Heart left ventricle (tissue), 16 donors: ENCODE measurements at regions not wholly inside any gene's neighbourhood (a gene's known extent, or its start where the extent isn't known, plus 50 kb on each side); places are given as distances from the start of the nearest gene placed in this dataset.

Source experiments
- ATAC-seq, 4 donors: fragments of 200-7000 bp; cut with Tn5 transposase; one replicate each; pipeline ENCODE4 v1.9.1; 2020 to 2022; ENCODE audit warnings: moderate library complexity in 4 of 4, mild to moderate bottlenecking in 3 of 4, moderate number of reproducible peaks in 1 of 4
- DNase-seq, 5 donors: peaks; one replicate each; pipeline ENCODE4 v3.0.0-alpha.2; 2020
- H3K27ac ChIP-seq, 12 donors: fragments of 200-600 bp; sonication (generic) in 4 of 12; one replicate each; pipeline versions ENCODE4 v1.5.0 to v1.8.0; 2016 to 2022; ENCODE audit warnings: mild to moderate bottlenecking in 2 of 12
- H3K27me3 ChIP-seq, 9 donors: fragments of 200-600 bp; sonication (generic) in 2 of 9; one replicate each; pipeline versions ENCODE4 v1.5.1 to v1.8.0; 2016 to 2022; ENCODE audit warnings: mild to moderate bottlenecking in 3 of 9
- H3K36me3 ChIP-seq, 9 donors: fragments of 200-600 bp; sonication (generic) in 2 of 9; one replicate each; pipeline versions ENCODE4 v1.5.0 to v1.8.0; 2018 to 2022; ENCODE audit warnings: mild to moderate bottlenecking in 2 of 9
- H3K4me1 ChIP-seq, 12 donors: fragments of 200-600 bp; sonication (generic) in 4 of 12; one replicate each; pipeline versions ENCODE4 v1.5.0 to v1.8.0; 2016 to 2022; ENCODE audit warnings: mild to moderate bottlenecking in 3 of 12
- H3K4me3 ChIP-seq, 12 donors: fragments of 200-600 bp; sonication (generic) in 4 of 12; one replicate each; pipeline versions ENCODE4 v1.5.0 to v1.8.0; 2017 to 2022; ENCODE audit warnings: mild to moderate bottlenecking in 9 of 12, moderate library complexity in 4 of 12
- H3K9me3 ChIP-seq, 12 donors: fragments of 200-600 bp; sonication (generic) in 4 of 12; one replicate each; pipeline versions ENCODE4 v1.5.0 to v1.8.0; 2016 to 2022; ENCODE audit warnings: mild to moderate bottlenecking in 1 of 12
- POLR2A ChIP-seq, 2 donors: fragments of 450-650 bp; IDR thresholded peaks; one replicate each; pipeline ENCODE4 v1.6.1; 2017; ENCODE audit warnings: antibody characterized with exemption in 2 of 2, mild to moderate bottlenecking in 2 of 2, moderate library complexity in 2 of 2
- WGBS, 4 donors: extraction: QIAGEN DNeasy Blood & Tissue Kit in 2 of 4; methylation state at CpG; one replicate each; pipeline versions ENCODE4 v1.1.5 to v1.1.7; 2013 to 2018; 5-methylcytosine and 5-hydroxymethylcytosine counted together
- intact Hi-C, 10 donors: fragments of 100-400 bp; cut with DNase I; formaldehyde crosslinking; loops; one replicate each; pipeline versions ENCODE4 v1.11.1 to v1.14.2; 2022
- TF ChIP-seq, protein P1 (sequence below), 12 donors: fragments of 200-600 bp; sonication (generic) in 4 of 12; IDR thresholded peaks; one replicate each; pipeline versions ENCODE4 v1.5.0 to v1.8.0; 2018 to 2022; ENCODE audit warnings: antibody characterized with exemption in 12 of 12, mild to moderate bottlenecking in 5 of 12
- donor health status: ischemic (EF 13 %, LVEDD 7.1; RV severe dilation, severe dysfunction).
- donor health status: healthy with polysubstance abuse.
- donor health status: DM: no; HTN: yes; CAD: no.
- donor health status: DM: no; HTN: no; CAD: no.
- donor health status: ischemic (EF 25% LVEDD 6.9; RV normal size, moderate dysfunction).
- donor health status: ischemic (EF 25% LVEDD 5.7; RV mildly dilated, moderate dysfunction).
- donor health status: healthy.
- donor health status: DM: yes; HTN: yes; CAD: no.
- donor health status: ischemic (EF 35%, LVEDD 5.7; RV mildly dilated, moderate dysfunction).
- donor health status: nonischemic (EF 11% LVEDD 7.7; RV severe dilation, severe dysfunction).
- donor health status: DM: yes; HTN: yes; CAD: no.
- donor health status: PGD.
- donor health status: ischemic (EF 29% LVEDD 5.4; RV normal size, mild dysfunction).
- donor health status: nonischemic (EF 23%, LVEDD 6.1; RV moderate dilation, normal function).

DNA sequence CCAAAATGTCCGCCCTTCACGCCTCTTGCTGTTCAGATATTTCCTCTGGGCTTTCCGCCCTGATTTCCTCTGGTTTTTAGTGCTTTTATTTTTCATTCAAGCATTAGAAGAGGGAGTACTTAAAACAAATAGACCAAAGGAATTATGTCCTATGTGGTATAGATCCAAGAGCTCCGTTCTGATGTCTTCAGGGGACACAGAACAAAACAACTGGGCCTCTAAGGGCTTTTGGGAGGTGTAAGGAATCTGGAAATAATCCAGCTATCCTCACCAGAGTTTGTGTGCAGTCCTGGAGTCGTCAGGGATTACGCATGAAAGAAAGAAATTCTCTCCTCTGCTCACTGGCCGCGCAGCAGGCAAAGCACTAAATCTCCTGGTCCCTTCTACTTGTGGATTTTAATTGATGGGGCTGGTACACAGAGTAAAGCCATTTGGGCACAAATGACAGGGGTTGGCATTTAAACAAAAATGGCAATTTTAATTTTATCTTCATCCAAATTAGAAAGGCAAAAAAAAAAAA is 999.2 kb downstream of the ADGRL3 start:
- H3K9me3 ChIP-seq, result peaks cover 0 to 4% (median 0%) of the 10 kb centered on the region in 12 donors
- intact Hi-C loops, result no loop called here
- WGBS, 4 donors, result 70 to 76% (median 74%) methylated on average over 8 of the region's 8 CpGs
- H3K36me3 ChIP-seq, result no peaks in the 10 kb centered on the region
- peaks cover 0 to 16% (median 0%) of the 10 kb centered on the region in 12 donors for H3K4me1 ChIP-seq
- TF ChIP-seq, protein P1, sequence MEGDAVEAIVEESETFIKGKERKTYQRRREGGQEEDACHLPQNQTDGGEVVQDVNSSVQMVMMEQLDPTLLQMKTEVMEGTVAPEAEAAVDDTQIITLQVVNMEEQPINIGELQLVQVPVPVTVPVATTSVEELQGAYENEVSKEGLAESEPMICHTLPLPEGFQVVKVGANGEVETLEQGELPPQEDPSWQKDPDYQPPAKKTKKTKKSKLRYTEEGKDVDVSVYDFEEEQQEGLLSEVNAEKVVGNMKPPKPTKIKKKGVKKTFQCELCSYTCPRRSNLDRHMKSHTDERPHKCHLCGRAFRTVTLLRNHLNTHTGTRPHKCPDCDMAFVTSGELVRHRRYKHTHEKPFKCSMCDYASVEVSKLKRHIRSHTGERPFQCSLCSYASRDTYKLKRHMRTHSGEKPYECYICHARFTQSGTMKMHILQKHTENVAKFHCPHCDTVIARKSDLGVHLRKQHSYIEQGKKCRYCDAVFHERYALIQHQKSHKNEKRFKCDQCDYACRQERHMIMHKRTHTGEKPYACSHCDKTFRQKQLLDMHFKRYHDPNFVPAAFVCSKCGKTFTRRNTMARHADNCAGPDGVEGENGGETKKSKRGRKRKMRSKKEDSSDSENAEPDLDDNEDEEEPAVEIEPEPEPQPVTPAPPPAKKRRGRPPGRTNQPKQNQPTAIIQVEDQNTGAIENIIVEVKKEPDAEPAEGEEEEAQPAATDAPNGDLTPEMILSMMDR (IDR thresholded peaks at IDR 0.05), result no peak
- TF ChIP-seq POLR2A (IDR thresholded peaks at IDR 0.05), result no peak
- H3K4me3 ChIP-seq, result no peak overlapping the region
- no peak overlapping the region for H3K27ac ChIP-seq
- DNase-seq (no peak), ATAC-seq (peak in 1 of 4 donors; percentile 16)
- H3K27me3 ChIP-seq, result no peaks in the 10 kb centered on the region

DNA sequence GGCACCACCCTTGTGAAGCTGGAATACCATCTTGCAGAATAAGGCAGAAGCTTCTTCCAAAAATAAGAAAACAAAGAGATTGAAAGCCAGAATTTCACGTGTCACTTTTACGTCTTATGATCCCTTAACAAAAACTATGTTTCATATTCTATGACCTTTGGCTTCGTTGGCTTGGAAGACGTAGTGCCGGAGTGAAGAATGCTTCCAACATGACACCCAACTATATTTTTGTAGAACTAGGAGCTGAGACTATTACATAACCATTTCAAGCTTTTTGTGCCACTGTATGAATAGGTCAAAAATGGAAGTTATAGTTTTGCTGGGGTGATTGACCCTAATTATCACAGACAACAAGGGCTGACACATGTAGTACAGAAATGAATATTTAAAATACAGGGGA is 996.2 kb downstream of the ADGRL3 start:
- Histone ChIP-seq H3K36me3 (no peaks in the 10 kb centered on the region), H3K27me3 (no peaks in the 10 kb centered on the region), H3K4me3 (no peak overlapping the region), H3K4me1 (peaks cover 0 to 21% (median 0%) of the 10 kb centered on the region in 12 donors), H3K9me3 (peaks cover 0 to 4% (median 0%) of the 10 kb centered on the region in 12 donors), H3K27ac (peak overlapping the region in 3 of 12 donors; percentile 15 to 51 (median 24))
- no peak for DNase-seq
- 51 to 61% (median 56%) methylated on average over 5 of the region's 5 CpGs for WGBS, 4 donors
- intact Hi-C loops, result no loop called here
- ATAC-seq, result peak in 2 of 4 donors; percentile 38 to 57
- TF ChIP-seq, protein P1 (IDR thresholded peaks at IDR 0.05), result no peak
- TF ChIP-seq POLR2A (IDR thresholded peaks at IDR 0.05), result no peak

DNA sequence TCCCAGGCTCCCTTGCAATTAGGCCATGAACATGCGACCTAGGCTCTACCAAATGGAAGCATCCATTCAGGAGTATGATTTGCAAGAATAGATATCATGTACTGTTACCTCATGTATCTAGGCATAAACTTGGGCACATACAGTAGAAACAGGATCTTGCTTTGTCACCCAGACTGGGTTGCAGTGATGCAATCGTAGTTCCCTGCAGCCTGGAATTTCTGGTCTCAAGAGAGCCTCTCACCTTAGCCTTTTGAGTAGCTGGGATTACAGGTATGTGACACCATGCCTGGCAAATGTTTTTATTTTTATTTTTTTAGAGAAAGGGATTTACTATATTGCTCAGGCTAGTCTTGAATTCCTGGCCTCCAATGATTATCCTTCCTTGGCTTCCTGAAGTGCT is 994.2 kb downstream of the ADGRL3 start:
- H3K27me3 ChIP-seq, result no peaks in the 10 kb centered on the region
- 68 to 88% (median 82%) methylated on average over 2 of the region's 2 CpGs for WGBS, 4 donors
- peak overlapping the region in 1 of 12 donors; percentile 5 for H3K27ac ChIP-seq
- H3K9me3 ChIP-seq, result peaks cover 0 to 4% (median 0%) of the 10 kb centered on the region in 12 donors
- H3K4me1 ChIP-seq, result peaks cover 0 to 22% (median 0%) of the 10 kb centered on the region in 12 donors
- no peak for DNase-seq
- ATAC-seq, result no peak
- TF ChIP-seq POLR2A (IDR thresholded peaks at IDR 0.05), result no peak
- TF ChIP-seq, protein P1 (IDR thresholded peaks at IDR 0.05), result no peak
- intact Hi-C loops, result no loop called here
- H3K36me3 ChIP-seq, result no peaks in the 10 kb centered on the region
- H3K4me3 ChIP-seq, result no peak overlapping the region

DNA sequence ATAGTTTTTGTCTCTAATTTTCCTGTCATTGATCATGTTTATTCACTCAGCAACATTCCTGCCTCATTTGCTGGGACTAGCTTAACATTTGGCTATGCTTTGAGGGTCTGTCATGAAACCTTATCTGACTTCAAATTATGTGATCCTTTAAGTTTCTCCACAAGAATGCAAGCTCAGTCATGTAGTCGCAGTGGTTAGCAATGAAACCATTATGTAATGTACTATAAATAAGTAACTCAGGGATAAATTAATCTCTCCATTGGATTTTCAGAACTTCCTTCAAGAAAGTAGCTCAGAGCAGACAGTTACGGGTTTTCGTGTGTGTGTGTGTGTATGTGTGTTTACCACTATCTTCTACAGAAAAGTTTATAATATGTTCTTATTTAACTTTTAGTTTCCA is 993.6 kb downstream of the ADGRL3 start:
- peaks cover 0 to 4% (median 0%) of the 10 kb centered on the region in 12 donors for H3K9me3 ChIP-seq
- intact Hi-C loops, result no loop called here
- no peak overlapping the region for H3K4me3 ChIP-seq
- H3K4me1 ChIP-seq, result peaks cover 0 to 22% (median 0%) of the 10 kb centered on the region in 12 donors
- WGBS, 4 donors, result 32 to 54% (median 51%) methylated on average over 3 of the region's 3 CpGs
- H3K27ac ChIP-seq, result no peak overlapping the region
- no peak for TF ChIP-seq POLR2A (IDR thresholded peaks at IDR 0.05)
- TF ChIP-seq, protein P1 (IDR thresholded peaks at IDR 0.05), result no peak
- DNase-seq, result no peak
- H3K27me3 ChIP-seq, result no peaks in the 10 kb centered on the region
- peak in 1 of 4 donors; percentile 27 for ATAC-seq
- no peaks in the 10 kb centered on the region for H3K36me3 ChIP-seq
